ENCODE measurements at regions not wholly inside any gene's neighbourhood (a gene's known extent, or its start where the extent isn't known, plus 50 kb on each side); places are given as distances from the start of the nearest gene placed in this dataset.

GRCh38 chr5:8676695-8677094 lies 807.7 kb downstream of the MTRR start:
- TF ChIP-seq RAD21 (conservative IDR thresholded peaks at IDR 0.05) (no peak), CTCF (IDR thresholded peaks at IDR 0.05; ENCODE audit: poor library complexity, severe bottlenecking) (no peak), REST (IDR thresholded peaks at IDR 0.05; ENCODE audit: borderline replicate concordance) (no peak), EZH2 (IDR thresholded peaks at IDR 0.05; ENCODE audit: borderline replicate concordance, insufficient read depth, low read length, poor library complexity, severe bottlenecking) (no peak), EP300 (conservative IDR thresholded peaks at IDR 0.05; ENCODE audit: poor library complexity, severe bottlenecking) (no peak), TAF1 (IDR thresholded peaks at IDR 0.05; ENCODE audit: low read depth) (no peak), SMC3 (conservative IDR thresholded peaks at IDR 0.05; ENCODE audit: poor library complexity) (no peak), POLR2AphosphoS5 (IDR thresholded peaks at IDR 0.05) (no peak)

All from neural cell (in vitro differentiated cells).